ENCODE measurements at regions not wholly inside any gene's neighbourhood (a gene's known extent, or its start where the extent isn't known, plus 50 kb on each side); places are given as distances from the start of the nearest gene placed in this dataset.
"Not testable (repeated sequence)": the region's sequence is repeated elsewhere in the genome, so short reads cannot be mapped to it uniquely, and the experiment has no call there.

GRCh38 chr13:30829833-30830637 lies 76.0 kb upstream of the MEDAG start:
- no peak for DNase-seq (ENCODE audit: low read depth, low spot score)
- Histone ChIP-seq H3K4me3 (no peak overlapping the region), H3K9ac (ENCODE audit: insufficient read length) (no peak overlapping the region), H3K27ac (no peak overlapping the region), H3K9me3 (ENCODE audit: low read depth, low read length) (no peaks in the 10 kb centered on the region), H3K36me3 (ENCODE audit: insufficient read depth, low read length) (no peaks in the 10 kb centered on the region)
- TF ChIP-seq EZH2 (IDR thresholded peaks at IDR 0.05) (no peak), POLR2AphosphoS5 (IDR thresholded peaks at IDR 0.05; ENCODE audit: borderline replicate concordance, low read depth, low read length) (no peak), FOXP2 (optimal IDR thresholded peaks at IDR 0.05; ENCODE audit: control extremely low read depth, extremely low read length, insufficient read depth) (no peak)

GRCh38 chr13:30830638-30830965 lies 75.5 kb upstream of the MEDAG start:
- Histone ChIP-seq H3K27ac (no peak overlapping the region), H3K9me3 (ENCODE audit: low read depth, low read length) (no peaks in the 10 kb centered on the region), H3K4me3 (no peak overlapping the region), H3K36me3 (ENCODE audit: insufficient read depth, low read length) (no peaks in the 10 kb centered on the region), H3K9ac (ENCODE audit: insufficient read length) (no peak overlapping the region)
- DNase-seq (ENCODE audit: low read depth, low spot score), result no peak
- TF ChIP-seq EZH2 (IDR thresholded peaks at IDR 0.05) (no peak), FOXP2 (optimal IDR thresholded peaks at IDR 0.05; ENCODE audit: control extremely low read depth, extremely low read length, insufficient read depth) (no peak), POLR2AphosphoS5 (IDR thresholded peaks at IDR 0.05; ENCODE audit: borderline replicate concordance, low read depth, low read length) (no peak)

- H3K9me3 ChIP-seq (ENCODE audit: low read depth, low read length), result no peaks in the 10 kb centered on the region
- H3K27ac ChIP-seq, result no peak overlapping the region
- DNase-seq (ENCODE audit: low read depth, low spot score), result no peak
- TF ChIP-seq EZH2 (IDR thresholded peaks at IDR 0.05) (no peak), FOXP2 (optimal IDR thresholded peaks at IDR 0.05; ENCODE audit: control extremely low read depth, extremely low read length, insufficient read depth) (no peak), POLR2AphosphoS5 (IDR thresholded peaks at IDR 0.05; ENCODE audit: borderline replicate concordance, low read depth, low read length) (no peak)
- no peaks in the 10 kb centered on the region for H3K36me3 ChIP-seq (ENCODE audit: insufficient read depth, low read length)
- no peak overlapping the region for H3K4me3 ChIP-seq
- no peak overlapping the region for H3K9ac ChIP-seq (ENCODE audit: insufficient read length)
These were observed 74.6 kb upstream of the MEDAG start for GRCh38 chr13:30831515-30831914.

GRCh38 chr13:30832377-30832776 lies 73.7 kb upstream of the MEDAG start:
- Histone ChIP-seq H3K9ac (ENCODE audit: insufficient read length) (no peak overlapping the region), H3K9me3 (ENCODE audit: low read depth, low read length) (no peaks in the 10 kb centered on the region), H3K4me3 (no peak overlapping the region), H3K27ac (no peak overlapping the region), H3K36me3 (ENCODE audit: insufficient read depth, low read length) (no peaks in the 10 kb centered on the region)
- TF ChIP-seq POLR2AphosphoS5 (IDR thresholded peaks at IDR 0.05; ENCODE audit: borderline replicate concordance, low read depth, low read length) (no peak), FOXP2 (optimal IDR thresholded peaks at IDR 0.05; ENCODE audit: control extremely low read depth, extremely low read length, insufficient read depth) (no peak), EZH2 (IDR thresholded peaks at IDR 0.05) (no peak)
- DNase-seq (ENCODE audit: low read depth, low spot score), result no peak

GRCh38 chr13:30832845-30833332 lies 73.2 kb upstream of the MEDAG start:
- no peak overlapping the region for H3K9ac ChIP-seq (ENCODE audit: insufficient read length)

GRCh38 chr13:30835442-30835841 lies 70.6 kb upstream of the MEDAG start:
- H3K4me3 ChIP-seq, result no peak overlapping the region
- no peaks in the 10 kb centered on the region for H3K36me3 ChIP-seq (ENCODE audit: insufficient read depth, low read length)
- no peak overlapping the region for H3K9ac ChIP-seq (ENCODE audit: insufficient read length)
- no peaks in the 10 kb centered on the region for H3K9me3 ChIP-seq (ENCODE audit: low read depth, low read length)
- DNase-seq (ENCODE audit: low read depth, low spot score), result no peak
- no peak for TF ChIP-seq EZH2 (IDR thresholded peaks at IDR 0.05)
- no peak for TF ChIP-seq FOXP2 (optimal IDR thresholded peaks at IDR 0.05; ENCODE audit: control extremely low read depth, extremely low read length, insufficient read depth)
- no peak for TF ChIP-seq POLR2AphosphoS5 (IDR thresholded peaks at IDR 0.05; ENCODE audit: borderline replicate concordance, low read depth, low read length)
- H3K27ac ChIP-seq, result no peak overlapping the region

More at GRCh38 chr13:30832845-30833332, 73.2 kb upstream of the MEDAG start:
- Histone ChIP-seq H3K36me3 (ENCODE audit: insufficient read depth, low read length) (no peaks in the 10 kb centered on the region), H3K4me3 (no peak overlapping the region), H3K9me3 (ENCODE audit: low read depth, low read length) (no peaks in the 10 kb centered on the region), H3K27ac (no peak overlapping the region)
- no peak for DNase-seq (ENCODE audit: low read depth, low spot score)
- TF ChIP-seq FOXP2 (optimal IDR thresholded peaks at IDR 0.05; ENCODE audit: control extremely low read depth, extremely low read length, insufficient read depth) (no peak), POLR2AphosphoS5 (IDR thresholded peaks at IDR 0.05; ENCODE audit: borderline replicate concordance, low read depth, low read length) (no peak), EZH2 (IDR thresholded peaks at IDR 0.05) (no peak)

- Histone ChIP-seq H3K4me3 (no peak overlapping the region), H3K9me3 (ENCODE audit: low read depth, low read length) (no peaks in the 10 kb centered on the region), H3K9ac (ENCODE audit: insufficient read length) (no peak overlapping the region), H3K27ac (no peak overlapping the region), H3K36me3 (ENCODE audit: insufficient read depth, low read length) (no peaks in the 10 kb centered on the region)
- TF ChIP-seq FOXP2 (optimal IDR thresholded peaks at IDR 0.05; ENCODE audit: control extremely low read depth, extremely low read length, insufficient read depth), result no peak
- TF ChIP-seq EZH2 (IDR thresholded peaks at IDR 0.05), result no peak
- no peak for TF ChIP-seq POLR2AphosphoS5 (IDR thresholded peaks at IDR 0.05; ENCODE audit: borderline replicate concordance, low read depth, low read length)
- DNase-seq (ENCODE audit: low read depth, low spot score), result no peak
These were observed 68.6 kb upstream of the MEDAG start for GRCh38 chr13:30837227-30838159.

- not testable (repeated sequence) for H3K9ac ChIP-seq (ENCODE audit: insufficient read length); H3K9me3 ChIP-seq (ENCODE audit: low read depth, low read length); H3K27ac ChIP-seq; DNase-seq (ENCODE audit: low read depth, low spot score); H3K36me3 ChIP-seq (ENCODE audit: insufficient read depth, low read length); H3K4me3 ChIP-seq
These were observed 66.4 kb upstream of the MEDAG start for GRCh38 chr13:30839636-30840035.

Measured in SK-N-MC (cell line).